ENCODE measurements at regions not wholly inside any gene's neighbourhood (a gene's known extent, or its start where the extent isn't known, plus 50 kb on each side); places are given as distances from the start of the nearest gene placed in this dataset.

GRCh38 chr3:106068381-106068780, 199.6 kb upstream of the CBLB start:
- TF ChIP-seq POLR2A (IDR thresholded peaks at IDR 0.05; ENCODE audit: low read depth, low read length) = no peak
- TF ChIP-seq SPI1 (IDR thresholded peaks at IDR 0.05; ENCODE audit: low read depth, low read length) = no peak
- no peak for TF ChIP-seq TAF1 (IDR thresholded peaks at IDR 0.05; ENCODE audit: low read depth, low read length)
- TF ChIP-seq POLR2AphosphoS5 (IDR thresholded peaks at IDR 0.05; ENCODE audit: low read depth, low read length) = no peak

All from GM12891 (cell line).